ENCODE measurements at regions not wholly inside any gene's neighbourhood (a gene's known extent, or its start where the extent isn't known, plus 50 kb on each side); places are given as distances from the start of the nearest gene placed in this dataset.

- 92 to 97% methylated on average over 2 of the region's 2 CpGs for WGBS, 2 donors
- intact Hi-C loops (cut with DNase I; ENCODE audit: low total_unique reads), result no loop called here
- TF ChIP-seq CTCF (IDR thresholded peaks at IDR 0.05), result no peak
- TF ChIP-seq POLR2A (IDR thresholded peaks at IDR 0.05), result no peak
- DNase-seq (ENCODE audit: low spot score in 2 of 2), result no peak
- H3K4me3 ChIP-seq (ENCODE audit: low read depth, poor library complexity, severe bottlenecking), result no peak overlapping the region
Observed at GRCh38 chr12:67038486-67038885, 230.7 kb upstream of the CAND1 start.

GRCh38 chr12:67039995-67040860 is 228.9 kb upstream of the CAND1 start:
- H3K4me3 ChIP-seq (ENCODE audit: low read depth, poor library complexity, severe bottlenecking), result no peak overlapping the region
- 60 to 68% methylated on average over 8 of the region's 8 CpGs for WGBS, 2 donors
- TF ChIP-seq CTCF (IDR thresholded peaks at IDR 0.05) (no peak), POLR2A (IDR thresholded peaks at IDR 0.05) (no peak)
- DNase-seq (ENCODE audit: low spot score in 2 of 2), result no peak
- intact Hi-C loops (cut with DNase I; ENCODE audit: low total_unique reads), result no loop called here

GRCh38 chr12:67040861-67041137 is 228.4 kb upstream of the CAND1 start:
- TF ChIP-seq CTCF (IDR thresholded peaks at IDR 0.05), result no peak
- no peak for TF ChIP-seq POLR2A (IDR thresholded peaks at IDR 0.05)
- DNase-seq (ENCODE audit: low spot score in 2 of 2), result no peak
- intact Hi-C loops (cut with DNase I; ENCODE audit: low total_unique reads), result no loop called here
- H3K4me3 ChIP-seq (ENCODE audit: low read depth, poor library complexity, severe bottlenecking), result no peak overlapping the region

DNA sequence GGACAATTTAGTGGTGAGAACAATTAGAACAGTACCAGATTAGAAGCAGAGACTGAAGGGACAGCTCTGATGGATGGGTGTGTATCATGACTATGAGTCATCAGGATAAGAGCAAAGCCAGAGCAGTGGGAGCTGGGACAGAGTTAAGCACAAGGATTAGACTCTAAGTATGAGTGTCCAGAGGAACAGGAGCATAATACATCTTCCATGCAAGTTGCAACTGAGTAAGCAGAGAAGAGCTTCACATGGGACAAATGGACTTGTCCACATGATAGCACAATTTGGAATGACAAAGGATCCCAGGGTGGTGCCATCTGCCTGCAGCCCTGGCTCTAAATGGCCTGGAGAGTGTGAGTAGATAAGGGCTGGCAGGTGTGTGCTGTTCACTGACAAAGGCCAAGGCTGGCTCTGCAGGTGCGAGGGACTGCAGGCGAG is 226.4 kb upstream of the CAND1 start:
- DNase-seq (ENCODE audit: low spot score in 2 of 2), result no peak
- intact Hi-C loops (cut with DNase I; ENCODE audit: low total_unique reads), result no loop called here
- no peak overlapping the region for H3K4me3 ChIP-seq (ENCODE audit: low read depth, poor library complexity, severe bottlenecking)
- TF ChIP-seq POLR2A (IDR thresholded peaks at IDR 0.05), result no peak
- TF ChIP-seq CTCF (IDR thresholded peaks at IDR 0.05), result no peak
- WGBS, 2 donors, result 81 to 93% methylated on average over 2 of the region's 2 CpGs

GRCh38 chr12:67043771-67044170 is 225.4 kb upstream of the CAND1 start:
- DNase-seq (ENCODE audit: low spot score in 2 of 2), result no peak
- WGBS, 2 donors, result 37 to 38% methylated on average over 1 of the region's 1 CpG

More at GRCh38 chr12:67043771-67044170, 225.4 kb upstream of the CAND1 start:
- no peak overlapping the region for H3K4me3 ChIP-seq (ENCODE audit: low read depth, poor library complexity, severe bottlenecking)
- intact Hi-C loops (cut with DNase I; ENCODE audit: low total_unique reads), result no loop called here
- TF ChIP-seq POLR2A (IDR thresholded peaks at IDR 0.05) (no peak), CTCF (IDR thresholded peaks at IDR 0.05) (no peak)

Measured in lower leg skin (tissue), 4 donors.